ENCODE measurements at regions not wholly inside any gene's neighbourhood (a gene's known extent, or its start where the extent isn't known, plus 50 kb on each side); places are given as distances from the start of the nearest gene placed in this dataset.

DNA sequence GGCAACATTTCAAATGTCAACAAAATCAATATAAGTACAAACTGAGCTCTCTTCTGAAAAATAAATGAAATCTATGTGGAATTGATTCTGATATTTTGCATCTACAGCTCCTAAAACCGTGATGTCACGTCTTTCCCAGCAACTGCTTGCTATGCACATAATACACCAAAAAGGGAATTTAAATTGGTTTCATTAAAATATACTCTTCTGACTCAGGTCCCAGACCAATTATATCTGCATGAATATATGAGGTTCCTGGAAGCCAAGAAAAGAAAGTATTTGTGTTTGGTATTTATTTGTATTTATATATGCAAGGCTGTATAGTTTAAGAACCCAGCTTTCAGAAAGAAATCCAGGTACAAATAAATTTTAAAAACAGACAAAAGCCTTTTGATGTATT, 1282.5 kb downstream of the SUCLG1 start:
- H3K4me1 ChIP-seq (ENCODE audit: control insufficient read depth, insufficient read depth, low read length), result no peaks in the 10 kb centered on the region
- no peak overlapping the region for H3K4me3 ChIP-seq (ENCODE audit: low read length)
- H3K9me3 ChIP-seq (ENCODE audit: control insufficient read depth, insufficient read depth, low read length), result no peaks in the 10 kb centered on the region
- H3K27me3 ChIP-seq (ENCODE audit: control insufficient read depth, insufficient read depth, low read length), result no peaks in the 10 kb centered on the region
- H3K36me3 ChIP-seq (ENCODE audit: control insufficient read depth, insufficient read depth, low read length), result no peaks in the 10 kb centered on the region
- DNase-seq (ENCODE audit: low read depth, low spot score), result no peak
- no peak overlapping the region for H3K27ac ChIP-seq (ENCODE audit: low read length)
- no CpG with 5 or more reads among the region's 2 CpGs for WGBS (ENCODE audit: insufficient coverage, insufficient read length)

DNA sequence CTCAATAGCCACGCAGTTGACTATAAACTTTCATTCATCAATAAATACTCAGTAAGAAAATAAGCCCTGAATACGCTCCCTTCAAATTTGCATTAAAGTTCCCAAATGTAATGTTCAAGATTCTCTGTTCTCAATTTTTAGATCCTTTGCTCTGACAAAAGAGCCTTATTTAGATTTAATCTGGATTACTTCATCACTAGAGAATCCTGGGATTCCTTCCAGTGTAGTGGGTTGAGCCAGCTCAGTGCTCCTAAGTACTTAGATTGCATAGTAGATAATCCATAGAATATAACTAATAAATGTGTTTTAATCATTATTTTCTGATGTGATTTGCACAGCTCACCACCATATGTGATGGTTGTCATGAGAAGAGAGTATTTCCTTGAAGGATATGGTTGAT, 1286.2 kb downstream of the SUCLG1 start:
- no CpG with 5 or more reads among the region's 2 CpGs for whole genome bisulfite sequencing (ENCODE audit: insufficient coverage, insufficient read length)
- Histone ChIP-seq H3K4me1 (ENCODE audit: control insufficient read depth, insufficient read depth, low read length) (no peaks in the 10 kb centered on the region), H3K27me3 (ENCODE audit: control insufficient read depth, insufficient read depth, low read length) (no peaks in the 10 kb centered on the region), H3K4me3 (ENCODE audit: low read length) (no peak overlapping the region), H3K27ac (ENCODE audit: low read length) (no peak overlapping the region), H3K36me3 (ENCODE audit: control insufficient read depth, insufficient read depth, low read length) (no peaks in the 10 kb centered on the region), H3K9me3 (ENCODE audit: control insufficient read depth, insufficient read depth, low read length) (no peaks in the 10 kb centered on the region)
- DNase-seq (ENCODE audit: low read depth, low spot score), result no peak

DNA sequence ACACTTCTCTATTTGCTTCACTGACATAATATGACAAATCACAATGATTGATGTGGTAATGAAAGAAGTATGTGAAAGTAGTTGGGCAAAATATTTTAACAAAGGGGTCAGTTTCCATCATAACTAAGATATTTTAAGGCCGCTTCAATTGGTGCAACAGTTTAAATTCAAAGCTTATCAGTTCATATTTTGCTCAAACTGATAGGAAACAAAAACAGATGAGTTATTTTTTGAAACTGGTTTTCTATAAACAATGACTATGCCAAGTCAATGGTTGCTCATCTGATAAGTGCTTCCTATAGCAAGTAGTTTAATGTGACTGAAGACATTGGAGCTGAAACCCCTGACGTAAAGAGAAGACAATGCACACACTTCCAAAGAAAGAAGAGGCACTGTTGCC, 1290.7 kb downstream of the SUCLG1 start:
- Histone ChIP-seq H3K36me3 (ENCODE audit: control insufficient read depth, insufficient read depth, low read length) (no peaks in the 10 kb centered on the region), H3K27me3 (ENCODE audit: control insufficient read depth, insufficient read depth, low read length) (no peaks in the 10 kb centered on the region), H3K27ac (ENCODE audit: low read length) (no peak overlapping the region), H3K4me3 (ENCODE audit: low read length) (no peak overlapping the region), H3K4me1 (ENCODE audit: control insufficient read depth, insufficient read depth, low read length) (no peaks in the 10 kb centered on the region), H3K9me3 (ENCODE audit: control insufficient read depth, insufficient read depth, low read length) (no peaks in the 10 kb centered on the region)
- no peak for DNase-seq (ENCODE audit: low read depth, low spot score)
- WGBS (ENCODE audit: insufficient coverage, insufficient read length), result no CpG with 5 or more reads among the region's 2 CpGs

DNA sequence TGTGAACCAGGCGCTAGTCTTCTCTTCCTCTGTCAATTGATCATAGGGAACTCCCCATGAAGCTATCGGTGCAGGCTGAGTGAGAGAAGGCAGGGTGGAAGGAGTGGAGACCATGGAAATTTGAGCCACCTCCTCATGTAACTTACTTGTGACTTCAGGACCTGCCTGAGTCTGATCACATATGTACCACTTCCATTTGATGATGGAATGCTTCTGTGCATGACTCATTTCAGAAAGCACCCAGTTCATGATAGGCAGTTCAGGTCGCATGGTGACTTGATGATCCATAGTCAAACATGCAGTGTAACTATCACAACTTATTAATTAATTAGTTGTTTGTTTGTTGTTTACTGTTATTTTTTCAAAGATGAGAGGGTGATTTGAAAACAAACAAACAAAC, 1296.7 kb downstream of the SUCLG1 start:
- Histone ChIP-seq H3K4me1 (ENCODE audit: control insufficient read depth, insufficient read depth, low read length) (no peaks in the 10 kb centered on the region), H3K27ac (ENCODE audit: low read length) (no peak overlapping the region), H3K4me3 (ENCODE audit: low read length) (no peak overlapping the region), H3K36me3 (ENCODE audit: control insufficient read depth, insufficient read depth, low read length) (no peaks in the 10 kb centered on the region), H3K9me3 (ENCODE audit: control insufficient read depth, insufficient read depth, low read length) (no peaks in the 10 kb centered on the region), H3K27me3 (ENCODE audit: control insufficient read depth, insufficient read depth, low read length) (no peaks in the 10 kb centered on the region)
- WGBS (ENCODE audit: insufficient coverage, insufficient read length), result no CpG with 5 or more reads among the region's 3 CpGs
- no peak for DNase-seq (ENCODE audit: low read depth, low spot score)

DNA sequence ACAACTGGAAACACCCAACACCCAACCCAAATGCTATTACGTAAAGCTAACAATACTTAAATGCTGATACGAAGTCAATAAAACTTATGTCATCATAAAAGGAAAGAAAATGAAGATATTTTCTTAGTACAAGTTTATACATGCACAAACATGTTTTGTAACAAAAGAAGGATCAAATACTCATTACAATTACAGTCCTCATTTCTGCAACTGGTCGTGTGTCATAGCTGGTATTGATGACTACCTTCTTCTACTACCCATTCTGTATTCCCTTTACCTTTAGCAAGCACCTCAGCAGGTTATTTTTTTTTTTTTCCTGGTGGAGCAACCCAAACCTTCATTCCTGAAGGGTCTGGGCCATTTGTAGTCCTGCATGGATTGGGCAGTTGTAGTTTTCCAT, 1298.5 kb downstream of the SUCLG1 start:
- WGBS (ENCODE audit: insufficient coverage, insufficient read length), result no CpG with 5 or more reads among the region's 3 CpGs
- Histone ChIP-seq H3K36me3 (ENCODE audit: control insufficient read depth, insufficient read depth, low read length) (no peaks in the 10 kb centered on the region), H3K4me1 (ENCODE audit: control insufficient read depth, insufficient read depth, low read length) (no peaks in the 10 kb centered on the region), H3K4me3 (ENCODE audit: low read length) (no peak overlapping the region), H3K27ac (ENCODE audit: low read length) (no peak overlapping the region), H3K9me3 (ENCODE audit: control insufficient read depth, insufficient read depth, low read length) (no peaks in the 10 kb centered on the region; the same call in 1 of the 2 replicates), H3K27me3 (ENCODE audit: control insufficient read depth, insufficient read depth, low read length) (no peaks in the 10 kb centered on the region)
- no peak for DNase-seq (ENCODE audit: low read depth, low spot score)

DNA sequence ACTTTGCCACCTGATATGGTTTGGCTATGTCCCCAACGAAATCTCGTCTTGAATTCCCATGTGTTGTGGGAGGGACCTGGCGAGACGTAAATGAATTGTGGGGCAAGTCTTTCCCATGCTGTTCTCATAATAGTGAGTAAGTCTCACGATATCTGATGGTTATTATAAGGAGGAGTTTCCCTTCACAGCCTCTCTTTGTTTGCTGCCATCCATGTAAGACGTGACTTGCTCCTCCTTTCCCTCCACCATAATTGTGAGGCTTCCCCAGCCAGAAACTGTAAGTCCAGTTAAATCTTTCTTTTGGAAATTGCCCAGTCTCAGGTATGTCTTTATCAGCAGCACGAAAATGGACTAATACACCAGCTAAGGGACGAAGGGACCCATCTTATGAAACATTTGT, 1303.3 kb downstream of the SUCLG1 start:
- no CpG with 5 or more reads among the region's 8 CpGs for WGBS (ENCODE audit: insufficient coverage, insufficient read length)
- Histone ChIP-seq H3K9me3 (ENCODE audit: control insufficient read depth, insufficient read depth, low read length) (no peaks in the 10 kb centered on the region; the same call in 1 of the 2 replicates), H3K27ac (ENCODE audit: low read length) (no peak overlapping the region), H3K36me3 (ENCODE audit: control insufficient read depth, insufficient read depth, low read length) (no peaks in the 10 kb centered on the region), H3K27me3 (ENCODE audit: control insufficient read depth, insufficient read depth, low read length) (no peaks in the 10 kb centered on the region), H3K4me1 (ENCODE audit: control insufficient read depth, insufficient read depth, low read length) (no peaks in the 10 kb centered on the region), H3K4me3 (ENCODE audit: low read length) (no peak overlapping the region)
- no peak for DNase-seq (ENCODE audit: low read depth, low spot score)

DNA sequence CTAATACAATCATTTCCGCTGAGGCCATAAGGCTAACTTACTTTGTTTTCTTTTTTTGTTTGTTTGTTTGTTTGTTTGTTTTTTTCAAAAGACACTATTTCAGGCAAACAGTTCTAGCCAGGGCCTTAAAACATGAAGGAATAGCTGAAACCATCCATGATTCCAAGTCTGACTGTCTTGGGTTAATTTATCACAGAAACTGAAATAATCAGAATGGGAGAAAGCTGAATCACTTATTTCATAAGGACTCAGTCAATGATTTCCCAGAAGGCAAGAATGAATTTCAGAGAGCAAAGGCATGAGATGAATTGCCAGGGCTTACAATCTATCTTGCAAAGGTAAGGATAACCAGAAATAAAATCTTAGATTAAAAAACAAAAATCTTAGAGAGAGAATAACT, 1315.1 kb downstream of the SUCLG1 start:
- Histone ChIP-seq H3K27me3 (ENCODE audit: control insufficient read depth, insufficient read depth, low read length) (no peaks in the 10 kb centered on the region), H3K4me1 (ENCODE audit: control insufficient read depth, insufficient read depth, low read length) (no peaks in the 10 kb centered on the region), H3K27ac (ENCODE audit: low read length) (no peak overlapping the region), H3K4me3 (ENCODE audit: low read length) (no peak overlapping the region), H3K36me3 (ENCODE audit: control insufficient read depth, insufficient read depth, low read length) (no peaks in the 10 kb centered on the region), H3K9me3 (ENCODE audit: control insufficient read depth, insufficient read depth, low read length) (no peaks in the 10 kb centered on the region)
- DNase-seq (ENCODE audit: low read depth, low spot score), result no peak
- no CpG with 5 or more reads among the region's 1 CpG for WGBS (ENCODE audit: insufficient coverage, insufficient read length)

DNA sequence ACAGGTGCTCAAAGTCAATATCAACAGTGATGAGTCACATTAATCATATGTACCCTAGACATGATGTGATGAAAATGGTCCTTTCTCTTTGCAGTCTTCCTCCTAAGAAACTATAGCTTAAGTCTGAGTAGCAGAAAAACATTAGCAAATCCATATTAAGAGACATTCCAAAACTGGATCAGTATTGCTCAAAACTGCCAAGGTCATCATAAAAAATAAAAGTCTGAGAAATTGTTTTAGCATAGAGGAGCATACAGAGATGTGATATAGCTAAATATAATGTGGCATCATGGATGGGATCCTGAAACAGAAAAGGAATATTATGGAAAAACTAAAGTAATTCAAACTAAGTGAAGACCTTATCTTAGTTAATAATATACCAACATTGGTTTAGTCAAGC, 1316.1 kb downstream of the SUCLG1 start:
- Histone ChIP-seq H3K4me1 (ENCODE audit: control insufficient read depth, insufficient read depth, low read length) (no peaks in the 10 kb centered on the region), H3K27ac (ENCODE audit: low read length) (no peak overlapping the region), H3K27me3 (ENCODE audit: control insufficient read depth, insufficient read depth, low read length) (no peaks in the 10 kb centered on the region), H3K36me3 (ENCODE audit: control insufficient read depth, insufficient read depth, low read length) (no peaks in the 10 kb centered on the region), H3K9me3 (ENCODE audit: control insufficient read depth, insufficient read depth, low read length) (no peaks in the 10 kb centered on the region), H3K4me3 (ENCODE audit: low read length) (no peak overlapping the region)
- DNase-seq (ENCODE audit: low read depth, low spot score), result no peak

DNA sequence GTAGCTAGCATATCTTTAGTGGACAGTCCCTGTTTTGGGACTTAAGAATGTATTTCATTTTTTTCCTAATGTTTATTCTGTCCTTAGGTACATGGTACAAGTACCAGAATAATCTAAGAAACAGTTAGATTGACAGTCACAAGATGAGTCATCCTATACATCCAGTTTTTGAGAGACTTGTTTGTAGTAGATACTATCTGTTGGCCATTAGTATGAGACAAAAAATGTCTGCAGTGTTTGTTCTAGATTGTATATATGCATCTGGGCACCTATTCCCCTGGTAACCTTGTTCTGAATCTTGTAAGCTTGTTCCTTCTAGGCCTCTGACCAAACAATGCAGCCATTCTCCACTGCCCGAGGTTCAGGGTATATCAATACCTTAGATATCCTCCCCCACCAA, 1343.5 kb downstream of the SUCLG1 start:
- Histone ChIP-seq H3K9me3 (ENCODE audit: control insufficient read depth, insufficient read depth, low read length) (no peaks in the 10 kb centered on the region), H3K4me1 (ENCODE audit: control insufficient read depth, insufficient read depth, low read length) (no peaks in the 10 kb centered on the region), H3K4me3 (ENCODE audit: low read length) (no peak overlapping the region), H3K27me3 (ENCODE audit: control insufficient read depth, insufficient read depth, low read length) (no peaks in the 10 kb centered on the region), H3K27ac (ENCODE audit: low read length) (no peak overlapping the region), H3K36me3 (ENCODE audit: control insufficient read depth, insufficient read depth, low read length) (no peaks in the 10 kb centered on the region)
- WGBS (ENCODE audit: insufficient coverage, insufficient read length), result no CpG with 5 or more reads among the region's 1 CpG
- no peak for DNase-seq (ENCODE audit: low read depth, low spot score)

DNA sequence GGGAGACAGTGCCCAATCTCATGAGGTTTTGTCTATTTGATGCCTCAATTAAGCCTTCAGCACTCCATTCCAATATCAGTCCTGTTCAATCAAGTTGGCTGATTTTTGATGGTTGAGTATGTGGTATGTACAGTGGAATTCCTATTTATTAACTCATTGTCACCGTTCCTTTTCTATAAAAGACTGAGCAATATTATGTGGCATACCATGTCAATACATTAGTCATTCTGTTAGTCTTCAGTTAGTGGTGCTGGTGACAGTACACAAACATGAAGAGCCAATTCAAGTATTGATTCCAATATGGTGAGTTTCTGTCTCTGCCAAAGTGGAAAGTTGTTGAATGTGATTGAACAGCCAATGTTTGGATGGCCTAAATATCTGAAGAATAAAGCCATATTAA, 1343.9 kb downstream of the SUCLG1 start:
- no peak overlapping the region for H3K4me3 ChIP-seq (ENCODE audit: low read length)
- H3K27me3 ChIP-seq (ENCODE audit: control insufficient read depth, insufficient read depth, low read length), result no peaks in the 10 kb centered on the region
- H3K4me1 ChIP-seq (ENCODE audit: control insufficient read depth, insufficient read depth, low read length), result no peaks in the 10 kb centered on the region
- DNase-seq (ENCODE audit: low read depth, low spot score), result no peak
- H3K36me3 ChIP-seq (ENCODE audit: control insufficient read depth, insufficient read depth, low read length), result no peaks in the 10 kb centered on the region
- H3K27ac ChIP-seq (ENCODE audit: low read length), result no peak overlapping the region
- WGBS (ENCODE audit: insufficient coverage, insufficient read length), result no CpG with 5 or more reads among the region's 1 CpG
- H3K9me3 ChIP-seq (ENCODE audit: control insufficient read depth, insufficient read depth, low read length), result no peaks in the 10 kb centered on the region

DNA sequence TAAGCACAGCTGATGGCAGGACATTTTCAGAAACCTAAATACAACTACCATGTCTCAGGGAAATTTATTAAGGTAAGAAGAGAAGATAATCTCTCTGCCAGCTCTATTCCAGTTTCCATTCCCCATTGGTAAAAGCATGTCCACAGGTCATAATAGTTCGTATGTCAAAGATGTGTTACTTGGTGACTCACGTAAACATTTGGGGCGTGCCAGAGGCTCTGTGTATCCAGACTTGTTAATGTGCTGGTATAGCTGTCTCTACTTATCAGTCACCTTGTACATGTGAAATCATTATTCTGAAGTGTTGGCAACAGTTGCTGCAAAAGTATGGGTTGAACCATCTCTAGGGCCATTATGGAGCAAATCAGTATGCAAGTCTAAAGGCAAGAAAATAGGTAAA, 1345.1 kb downstream of the SUCLG1 start:
- Histone ChIP-seq H3K4me3 (ENCODE audit: low read length) (no peak overlapping the region), H3K27ac (ENCODE audit: low read length) (no peak overlapping the region), H3K9me3 (ENCODE audit: control insufficient read depth, insufficient read depth, low read length) (no peaks in the 10 kb centered on the region), H3K27me3 (ENCODE audit: control insufficient read depth, insufficient read depth, low read length) (no peaks in the 10 kb centered on the region), H3K36me3 (ENCODE audit: control insufficient read depth, insufficient read depth, low read length) (no peaks in the 10 kb centered on the region), H3K4me1 (ENCODE audit: control insufficient read depth, insufficient read depth, low read length) (no peaks in the 10 kb centered on the region)
- WGBS (ENCODE audit: insufficient coverage, insufficient read length), result no CpG with 5 or more reads among the region's 3 CpGs
- no peak for DNase-seq (ENCODE audit: low read depth, low spot score)

Data from iPS DF 6.9 (cell line).